HG03378 (cell line): ENCODE measurements at regions not wholly inside any gene's neighbourhood (a gene's known extent, or its start where the extent isn't known, plus 50 kb on each side); places are given as distances from the start of the nearest gene placed in this dataset.

Experiments
- ATAC-seq: cut with Tn5 transposase; IDR thresholded peaks from one replicate; pipeline ENCODE4 v1.9.1; 2021; ENCODE audit warnings: mild to moderate bottlenecking, moderate library complexity; ENCODE audit not compliant: unreplicated experiment

- ATAC-seq = no peak
These were observed 869.0 kb downstream of the SH3BGRL start for GRCh38 chrX:82070948-82071347.

- ATAC-seq = no peak
These were observed 879.1 kb downstream of the SH3BGRL start for GRCh38 chrX:82081027-82081426.

GRCh38 chrX:82087699-82088098 is 885.8 kb downstream of the SH3BGRL start:
- ATAC-seq = no peak

GRCh38 chrX:82092307-82092706 is 890.4 kb downstream of the SH3BGRL start:
- ATAC-seq = no peak

- ATAC-seq = no peak
These were observed 923.2 kb downstream of the SH3BGRL start for GRCh38 chrX:82125103-82125502.

GRCh38 chrX:82127228-82128123 is 925.6 kb downstream of the SH3BGRL start:
- peak; percentile 95 for ATAC-seq

GRCh38 chrX:82134378-82134777 is 932.5 kb downstream of the SH3BGRL start:
- ATAC-seq = no peak

GRCh38 chrX:82141942-82142341 is 940.0 kb downstream of the SH3BGRL start:
- no peak for ATAC-seq

- ATAC-seq = no peak
These were observed 959.3 kb downstream of the SH3BGRL start for GRCh38 chrX:82161195-82161594.

- ATAC-seq = no peak
These were observed 961.8 kb downstream of the SH3BGRL start for GRCh38 chrX:82163701-82164100.

GRCh38 chrX:82196866-82197265 is 995.0 kb downstream of the SH3BGRL start:
- no peak for ATAC-seq

GRCh38 chrX:82208975-82209374 is 1007.1 kb downstream of the SH3BGRL start:
- no peak for ATAC-seq

GRCh38 chrX:82218361-82218760 is 1016.5 kb downstream of the SH3BGRL start:
- ATAC-seq = peak; percentile 96

GRCh38 chrX:82219129-82219528 is 1017.2 kb downstream of the SH3BGRL start:
- ATAC-seq = no peak

GRCh38 chrX:82224961-82225360 is 1023.1 kb downstream of the SH3BGRL start:
- ATAC-seq = no peak

- no peak for ATAC-seq
These were observed 1028.1 kb downstream of the SH3BGRL start for GRCh38 chrX:82230013-82230412.

GRCh38 chrX:82232679-82233078 is 1030.8 kb downstream of the SH3BGRL start:
- no peak for ATAC-seq

- no peak for ATAC-seq
These were observed 1035.4 kb downstream of the SH3BGRL start for GRCh38 chrX:82237328-82237727.
